HepG2 (cell line): ENCODE measurements at regions not wholly inside any gene's neighbourhood (a gene's known extent, or its start where the extent isn't known, plus 50 kb on each side); places are given as distances from the start of the nearest gene placed in this dataset.

ENCODE experiments used
- ATAC-seq: fragments of 200-7000 bp; cut with Tn5 transposase; 3 replicates; pipeline ENCODE4 v1.9.1; 2020; ENCODE audit warnings: mild to moderate bottlenecking, moderate library complexity
- BruUV-seq: library from RNA; stranded (reverse); fragments of 400-500 nt; replicated peaks from 2 replicates; lab custom pipeline; 2021; lab: Mats Ljungman, UMichigan
- CTCF ChIA-PET: fragments of 300-600 bp; formaldehyde crosslinking; extraction: SDS; loops from one replicate; lab custom pipeline; 2021; ENCODE audit warnings: low total read pairs, inconsistent platforms, low intra/inter-chr PET ratio; lab: Yijun Ruan, JAX
- POLR2A ChIA-PET: fragments of 350-600 bp; sonication (Branson Sonifier 250); formaldehyde crosslinking; loops from one replicate; lab custom pipeline; 2020; ENCODE audit warnings: antibody characterized with exemption, inconsistent platforms; lab: Yijun Ruan, JAX
- DNase-seq: peaks from one replicate; pipeline ENCODE4 v3.0.0-alpha.2; 2015; ENCODE audit warnings: low spot score
- FAIRE-seq: peaks from 3 replicates; lab custom pipeline; 2011; peaks lifted over from hg19 to GRCh38; lab: Jason Lieb, UNC
- H2AFZ ChIP-seq: one replicate; pipeline ENCODE4 v1.6.1; 2011; ENCODE audit warnings: low read length, inconsistent platforms
- H3K27ac ChIP-seq: fragments of 300-600 bp; 3 replicates; pipeline ENCODE4 v1.8.0; 2011; ENCODE audit warnings: mixed run types, mild to moderate bottlenecking, mixed read lengths, low read length, inconsistent platforms; ENCODE audit not compliant: insufficient read depth; ENCODE audit errors: extremely low read length
- H3K27me3 ChIP-seq, 2 experiments: fragments of 200-600 bp in 1 of 2; 2 replicates in 1 of 2; 3 replicates in 1 of 2; pipeline versions ENCODE4 v1.6.0 to v1.8.0; 2011; ENCODE audit warnings: low read length in 2 of 2, mild to moderate bottlenecking in 2 of 2, moderate library complexity in 2 of 2, inconsistent platforms in 1 of 2; ENCODE audit not compliant: insufficient read depth in 2 of 2, control insufficient read depth in 1 of 2
- H3K36me3 ChIP-seq, 2 experiments: fragments of 200-600 bp in 1 of 2; replicated peaks in 1 of 2; 2 replicates in 1 of 2; 3 replicates in 1 of 2; pipeline versions ENCODE4 v1.5.1 to v1.8.0; 2011; ENCODE audit warnings: low read length in 2 of 2, inconsistent platforms in 1 of 2; ENCODE audit not compliant: insufficient read depth in 2 of 2, control insufficient read depth in 1 of 2
- H3K4me1 ChIP-seq: 2 replicates; pipeline ENCODE4 v1.5.1; 2012; ENCODE audit warnings: low read length, inconsistent platforms; ENCODE audit not compliant: insufficient read depth
- H3K4me2 ChIP-seq: 2 replicates; pipeline ENCODE4 v1.6.0; 2011; ENCODE audit warnings: low read depth, low read length, inconsistent platforms
- H3K4me3 ChIP-seq, 3 experiments: fragments of 200-600 bp in 1 of 3; sonication (generic), shearing (Covaris generic) in 1 of 3; replicated peaks in 1 of 3; 2 replicates each; pipeline ENCODE4 v1.5.1; 2011 to 2016; ENCODE audit warnings: low read length in 3 of 3, inconsistent platforms in 2 of 3, low read depth in 2 of 3, mild to moderate bottlenecking in 2 of 3, control low read depth in 1 of 3, mixed read lengths in 1 of 3; ENCODE audit not compliant: insufficient read depth in 1 of 3
- H3K79me2 ChIP-seq: one replicate; pipeline ENCODE4 v1.6.1; 2011; ENCODE audit warnings: low read length, inconsistent platforms; ENCODE audit not compliant: insufficient read depth
- H3K9ac ChIP-seq: 2 replicates; pipeline ENCODE4 v1.6.0; 2011; ENCODE audit warnings: mild to moderate bottlenecking, low read depth, low read length, inconsistent platforms; ENCODE audit not compliant: insufficient read depth
- H3K9me3 ChIP-seq: 2 replicates; pipeline ENCODE4 v1.5.1; 2012; ENCODE audit warnings: mild to moderate bottlenecking, low read length
- H4K20me1 ChIP-seq: 2 replicates; pipeline ENCODE4 v1.6.0; 2011; ENCODE audit warnings: inconsistent platforms, mild to moderate bottlenecking, low read length, moderate library complexity; ENCODE audit not compliant: insufficient read depth
- ATF1 ChIP-seq: IDR thresholded peaks from 2 replicates; pipeline ENCODE4 v1.6.1; 2016; ENCODE audit warnings: mild to moderate bottlenecking, control low read depth
- BCL6 ChIP-seq: IDR thresholded peaks from 2 replicates; pipeline ENCODE4 v1.6.1; 2016; ENCODE audit warnings: missing genetic modification reagents, missing compliant biosample characterization
- BORCS8-MEF2B ChIP-seq: sonication (generic); formaldehyde crosslinking; IDR thresholded peaks from 2 replicates; pipeline ENCODE4 v1.8.0; 2022; ENCODE audit warnings: mild to moderate bottlenecking, missing genetic modification reagents
- CREB1 ChIP-seq, 2 experiments: fragments of 450-650 bp in 1 of 2; IDR thresholded peaks; 2 replicates each; pipeline ENCODE4 v1.6.1; 2016 to 2017; ENCODE audit warnings: control low read depth in 1 of 2, mild to moderate bottlenecking in 1 of 2, missing compliant biosample characterization in 1 of 2, missing genetic modification characterization in 1 of 2
- ETV5 ChIP-seq: IDR thresholded peaks from 2 replicates; pipeline ENCODE4 v1.6.1; 2018; ENCODE audit warnings: missing biosample characterization, missing genetic modification reagents, inconsistent platforms, borderline replicate concordance
- FOSL1 ChIP-seq: sonication (generic); formaldehyde crosslinking; IDR thresholded peaks from 2 replicates; pipeline ENCODE4 v1.9.0; 2021; ENCODE audit warnings: missing genetic modification reagents, borderline replicate concordance
- HCFC1 ChIP-seq: fragments of 150-350 bp; IDR thresholded peaks from 2 replicates; pipeline ENCODE4 v1.6.1; 2014; ENCODE audit warnings: low read depth, low read length
- NR2F6 ChIP-seq, 2 experiments: IDR thresholded peaks; 2 replicates each; pipeline ENCODE4 v1.6.1; 2016; ENCODE audit warnings: antibody characterized with exemption in 1 of 2, mild to moderate bottlenecking in 1 of 2
- RAD21 ChIP-seq: fragments of 450-650 bp; formaldehyde crosslinking; IDR thresholded peaks from 2 replicates; pipeline ENCODE4 v1.5.0; 2020; ENCODE audit warnings: mild to moderate bottlenecking
- RARA ChIP-seq: IDR thresholded peaks from 2 replicates; pipeline ENCODE4 v1.6.1; 2016; ENCODE audit warnings: missing genetic modification reagents, missing compliant biosample characterization
- SNAPC4 ChIP-seq: sonication (generic); formaldehyde crosslinking; IDR thresholded peaks from 2 replicates; pipeline ENCODE4 v1.4.0; 2020; ENCODE audit warnings: mild to moderate bottlenecking, missing genetic modification reagents
- U2AF1 ChIP-seq: fragments of 200-400 bp; formaldehyde crosslinking; optimal IDR thresholded peaks from 2 replicates; pipeline ENCODE3; 2017; ENCODE audit warnings: mild to moderate bottlenecking, low read depth, low read length
- ZMYM3 ChIP-seq: sonication (generic); formaldehyde crosslinking; IDR thresholded peaks from 2 replicates; pipeline ENCODE4 v1.5.1; 2020; ENCODE audit warnings: mild to moderate bottlenecking, missing genetic modification reagents
- ZNF18 ChIP-seq: sonication (generic); formaldehyde crosslinking; IDR thresholded peaks from 2 replicates; pipeline ENCODE4 v1.8.0; 2022; ENCODE audit warnings: mild to moderate bottlenecking, missing genetic modification reagents; ENCODE audit not compliant: insufficient replicate concordance
- ZNF883 ChIP-seq: sonication (generic); formaldehyde crosslinking; IDR thresholded peaks from 2 replicates; pipeline ENCODE4 v1.5.1; 2020; ENCODE audit warnings: mild to moderate bottlenecking, missing genetic modification reagents; ENCODE audit errors: not compliant biosample characterization
- WGBS: methylation state at CpG from one replicate; pipeline ENCODE4 v1.1.6; 2017; ENCODE audit warnings: low lambda C conversion rate; 5-methylcytosine and 5-hydroxymethylcytosine counted together
- in situ Hi-C: cut with HindIII; loops from 2 replicates; pipeline ENCODE4 v1.10.0; 2017; ENCODE audit warnings: low pct_unique_long_range_greater_than_20kb; ENCODE audit not compliant: extremely low pct_ligation_motif_present
- intact Hi-C: fragments of 100-400 bp; cut with micrococcal nuclease; formaldehyde crosslinking; loops from one replicate; pipeline ENCODE4 v1.10.0; 2022; ENCODE audit not compliant: unreplicated experiment

GRCh38 chr2:234674781-234675201 lies 177.9 kb upstream of the ARL4C start (continued):
- TF ChIP-seq NR2F6 (IDR thresholded peaks at IDR 0.05) (peak; percentile 67), NR2F6 (CRISPR knock-in tag; IDR thresholded peaks at IDR 0.05) (peak; percentile 81), FOSL1 (no peak; the same call in 1 of the 2 replicates), ETV5 (CRISPR knock-in tag) (peak; percentile 53; the same call in 1 of the 2 replicates), BCL6 (0 out of 2 replicates have a peak, but pooled peaks have one; percentile 26), BORCS8-MEF2B (no peak), ZNF883 (CRISPR knock-in tag) (no peak), RARA (CRISPR knock-in tag) (peak; percentile 85), U2AF1 (no peak)
- TF ChIP-seq, all 625 proteins: peak for 41

GRCh38 chr2:234673961-234674759 lies 177.3 kb upstream of the ARL4C start:
- Histone ChIP-seq H2AFZ (no peak overlapping the region), H3K27ac (peak overlapping the region; percentile 94), H3K4me3 (no peak overlapping the region), H3K4me2 (no peak overlapping the region), H3K79me2 (no peaks in the 10 kb centered on the region), H3K4me1 (peaks cover 77% of the 10 kb centered on the region), H4K20me1 (no peaks in the 10 kb centered on the region), H3K36me3 (no peaks in the 10 kb centered on the region), H3K27me3 (no peaks in the 10 kb centered on the region), H3K9ac (0 out of 2 replicates have a peak overlapping the region, but pooled peaks have one; percentile 2), H3K9me3 (no peaks in the 10 kb centered on the region)
- DNase-seq, result no peak
- ChIA-PET CTCF (interaction anchor here (0.6 kb wide), 1 partner anchor 121 kb away, joined by 3 read pairs; no protein-coding TSS in a partner anchor), POLR2A (interaction anchor here (0.7 to 11.7 kb wide), 13 partner anchors 13 to 331 kb away, joined by 3 to 484 read pairs (median 4); no protein-coding TSS in a partner anchor)
- ATAC-seq, result no peak
- intact Hi-C loops, result no loop called here
- WGBS, result 91% methylated on average over 1 of the region's 1 CpG
- FAIRE-seq, result no peak
- in situ Hi-C loops, result no loop called here
- BruUV-seq, result no TSS peak
- TF ChIP-seq ZNF18 (CRISPR knock-in tag) (peak; percentile 33), RAD21 (no peak), SNAPC4 (CRISPR knock-in tag) (no peak), HCFC1 (no peak), ZMYM3 (CRISPR knock-in tag) (0 out of 2 replicates have a peak, but pooled peaks have one; percentile 23), NR2F6 (IDR thresholded peaks at IDR 0.05) (0 out of 2 replicates have a peak, but pooled peaks have one; percentile 12), NR2F6 (CRISPR knock-in tag; IDR thresholded peaks at IDR 0.05) (no peak), ATF1 (CRISPR knock-in tag) (peak; percentile 13; the same call in 1 of the 2 replicates), CREB1 (IDR thresholded peaks at IDR 0.05) (no peak), CREB1 (CRISPR knock-in tag; IDR thresholded peaks at IDR 0.05) (0 out of 2 replicates have a peak, but pooled peaks have one; percentile 15)
